MCF 10A (cell line): ENCODE measurements at regions not wholly inside any gene's neighbourhood (a gene's known extent, or its start where the extent isn't known, plus 50 kb on each side); places are given as distances from the start of the nearest gene placed in this dataset.
"Not testable (repeated sequence)": the region's sequence is repeated elsewhere in the genome, so short reads cannot be mapped to it uniquely, and the experiment has no call there.

Experiments used
- BruUV-seq: library from RNA; stranded (reverse); fragments of 400-500 nt; replicated peaks from 2 replicates; lab custom pipeline; 2021; lab: Mats Ljungman, UMichigan
- CTCF ChIA-PET: fragments of 300-600 bp; sonication (Branson Sonifier 250); formaldehyde crosslinking; extraction: SDS; loops from one replicate; lab custom pipeline; 2021; ENCODE audit warnings: antibody characterized with exemption, inconsistent platforms; lab: Yijun Ruan, JAX
- POLR2A ChIA-PET: fragments of 300-600, 350-650 bp; sonication (Branson Sonifier 250); formaldehyde crosslinking; extraction: SDS; loops from one replicate; lab custom pipeline; 2020; ENCODE audit warnings: antibody characterized with exemption, inconsistent platforms; lab: Yijun Ruan, JAX
- DNase-seq: peaks from one replicate; pipeline ENCODE4 v3.0.0-alpha.2; 2018; ENCODE audit not compliant: unreplicated experiment
- H3K27ac Mint-ChIP-seq: one replicate; pipeline ENCODE4 v1.8.0; 2022; ENCODE audit warnings: mild to moderate bottlenecking, low read depth, mixed read lengths; ENCODE audit not compliant: unreplicated experiment
- H3K27me3 Mint-ChIP-seq: one replicate; pipeline ENCODE4 v1.8.0; 2022; ENCODE audit warnings: mixed read lengths; ENCODE audit not compliant: insufficient read depth, unreplicated experiment
- H3K36me3 Mint-ChIP-seq: one replicate; pipeline ENCODE4 v1.8.0; 2022; ENCODE audit warnings: mild to moderate bottlenecking, moderate library complexity, mixed read lengths; ENCODE audit not compliant: insufficient read depth, unreplicated experiment
- H3K4me1 Mint-ChIP-seq: one replicate; pipeline ENCODE4 v1.8.0; 2022; ENCODE audit warnings: mixed read lengths; ENCODE audit not compliant: insufficient read depth, unreplicated experiment
- H3K4me3 Mint-ChIP-seq: one replicate; pipeline ENCODE4 v1.8.0; 2022; ENCODE audit warnings: mild to moderate bottlenecking, moderate library complexity, mixed read lengths; ENCODE audit not compliant: unreplicated experiment
- H3K9me3 Mint-ChIP-seq: one replicate; pipeline ENCODE4 v1.8.0; 2022; ENCODE audit warnings: mixed read lengths; ENCODE audit not compliant: unreplicated experiment
- intact Hi-C: fragments of 100-400 bp; cut with micrococcal nuclease; formaldehyde crosslinking; loops from 2 replicates; pipeline ENCODE4 v1.14.1; 2022
- TF ChIP-seq, protein P1 (sequence below): fragments of 200-600 bp; IDR thresholded peaks from one replicate; pipeline ENCODE4 v1.8.0; 2022; ENCODE audit warnings: antibody characterized with exemption, mild to moderate bottlenecking; ENCODE audit not compliant: unreplicated experiment

DNA sequence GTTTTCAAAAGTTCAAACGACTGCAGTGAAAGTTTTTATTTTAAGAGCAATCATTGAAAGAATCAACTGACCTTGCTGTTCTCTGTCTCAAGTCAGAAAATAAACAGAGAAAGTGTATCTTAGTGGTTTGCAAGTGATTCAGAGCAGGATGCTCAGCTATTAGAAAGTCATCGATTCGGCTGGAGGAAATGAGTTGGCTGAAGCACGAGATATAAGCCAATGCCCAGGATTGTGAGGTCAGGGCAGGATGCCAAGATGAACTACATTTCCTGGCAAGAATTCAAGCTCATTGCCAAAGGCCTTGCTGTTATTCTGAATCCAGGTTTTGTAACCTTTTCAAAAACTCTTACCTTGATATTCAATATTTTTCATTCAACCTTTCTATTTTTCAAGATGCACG, 541.4 kb upstream of the BOD1L1 start:
- Mint-ChIP-seq H3K36me3 (no peaks in the 10 kb centered on the region), H3K27ac (no peak overlapping the region), H3K4me1 (peaks cover 20% of the 10 kb centered on the region), H3K9me3 (no peaks in the 10 kb centered on the region), H3K27me3 (no peaks in the 10 kb centered on the region), H3K4me3 (no peak overlapping the region)
- CTCF ChIA-PET, result interaction anchor here (0.7 to 1.0 kb wide), 4 partner anchors 276 to 557 kb away, joined by 3 read pairs; no protein-coding TSS in a partner anchor
- DNase-seq, result peak; percentile 96
- POLR2A ChIA-PET, result interaction anchor here (0.7 to 2.4 kb wide), 12 partner anchors 8 to 832 kb away, joined by 3 to 13 read pairs (median 3); no protein-coding TSS in a partner anchor
- BruUV-seq, result no TSS peak
- TF ChIP-seq, protein P1, sequence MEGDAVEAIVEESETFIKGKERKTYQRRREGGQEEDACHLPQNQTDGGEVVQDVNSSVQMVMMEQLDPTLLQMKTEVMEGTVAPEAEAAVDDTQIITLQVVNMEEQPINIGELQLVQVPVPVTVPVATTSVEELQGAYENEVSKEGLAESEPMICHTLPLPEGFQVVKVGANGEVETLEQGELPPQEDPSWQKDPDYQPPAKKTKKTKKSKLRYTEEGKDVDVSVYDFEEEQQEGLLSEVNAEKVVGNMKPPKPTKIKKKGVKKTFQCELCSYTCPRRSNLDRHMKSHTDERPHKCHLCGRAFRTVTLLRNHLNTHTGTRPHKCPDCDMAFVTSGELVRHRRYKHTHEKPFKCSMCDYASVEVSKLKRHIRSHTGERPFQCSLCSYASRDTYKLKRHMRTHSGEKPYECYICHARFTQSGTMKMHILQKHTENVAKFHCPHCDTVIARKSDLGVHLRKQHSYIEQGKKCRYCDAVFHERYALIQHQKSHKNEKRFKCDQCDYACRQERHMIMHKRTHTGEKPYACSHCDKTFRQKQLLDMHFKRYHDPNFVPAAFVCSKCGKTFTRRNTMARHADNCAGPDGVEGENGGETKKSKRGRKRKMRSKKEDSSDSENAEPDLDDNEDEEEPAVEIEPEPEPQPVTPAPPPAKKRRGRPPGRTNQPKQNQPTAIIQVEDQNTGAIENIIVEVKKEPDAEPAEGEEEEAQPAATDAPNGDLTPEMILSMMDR, result no peak
- intact Hi-C loops, result loop anchor here (1.0 to 10.0 kb wide), 3 partner anchors 180 to 467 kb away; no protein-coding TSS in a partner anchor

DNA sequence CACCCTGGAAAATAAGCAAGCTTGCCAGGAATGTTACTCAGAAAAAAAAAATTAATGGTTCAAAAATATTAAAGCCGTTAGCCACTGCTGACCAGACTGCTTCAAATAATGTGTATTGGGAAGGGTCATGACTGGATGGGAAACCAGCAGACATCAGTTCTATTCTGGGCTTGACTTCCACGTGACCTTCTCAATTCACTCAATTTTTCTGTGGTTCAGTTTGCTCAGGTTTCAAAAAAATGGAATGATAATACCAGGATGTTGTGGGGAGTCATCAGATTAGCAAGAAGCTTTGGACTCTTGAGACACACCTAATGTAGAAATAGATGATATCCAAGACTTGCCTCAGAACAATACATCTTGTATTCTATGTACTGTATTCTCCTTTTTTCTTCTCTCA, 541.9 kb upstream of the BOD1L1 start:
- Mint-ChIP-seq H3K27ac (no peak overlapping the region), H3K9me3 (no peaks in the 10 kb centered on the region), H3K4me1 (peaks cover 20% of the 10 kb centered on the region), H3K27me3 (no peaks in the 10 kb centered on the region), H3K36me3 (no peaks in the 10 kb centered on the region), H3K4me3 (no peak overlapping the region)
- TF ChIP-seq, protein P1, result no peak
- ChIA-PET CTCF (interaction anchor here (0.8 to 1.0 kb wide), 2 partner anchors 276 to 515 kb away, joined by 3 read pairs; no protein-coding TSS in a partner anchor), POLR2A (interaction anchor here (0.7 to 2.4 kb wide), 9 partner anchors 9 to 832 kb away, joined by 3 to 13 read pairs (median 3); no protein-coding TSS in a partner anchor)
- DNase-seq, result peak; percentile 18
- BruUV-seq, result no TSS peak
- intact Hi-C loops, result loop anchor here (1.0 to 10.0 kb wide), 3 partner anchors 180 to 467 kb away; no protein-coding TSS in a partner anchor

DNA sequence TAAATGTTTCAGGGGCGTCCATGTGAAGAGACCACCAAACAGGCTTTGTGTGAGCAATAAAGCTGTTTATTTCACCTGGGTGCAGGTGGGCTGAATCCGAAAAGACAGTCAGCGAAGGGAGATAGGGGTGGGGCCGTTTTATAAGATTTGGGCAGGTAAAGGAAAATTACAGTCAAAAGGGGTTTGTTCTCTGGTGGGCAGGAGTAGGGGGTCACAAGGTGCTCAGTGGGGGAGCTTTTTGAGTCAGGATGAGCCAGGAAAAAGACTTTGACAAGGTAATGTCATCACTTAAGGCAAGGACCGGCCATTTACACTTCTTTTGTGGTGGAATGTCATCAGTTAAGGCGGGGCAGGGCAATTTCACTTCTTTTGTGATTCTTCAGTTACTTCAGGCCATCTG, 542.4 kb upstream of the BOD1L1 start:
- not testable (repeated sequence) for H3K4me3 Mint-ChIP-seq, H3K9me3 Mint-ChIP-seq, H3K27me3 Mint-ChIP-seq, H3K36me3 Mint-ChIP-seq, DNase-seq, BruUV-seq, H3K27ac Mint-ChIP-seq
- H3K4me1 Mint-ChIP-seq, result peaks cover 20% of the 10 kb centered on the region
- CTCF ChIA-PET, result interaction anchor here (0.6 to 1.0 kb wide), 2 partner anchors 236 to 516 kb away, joined by 3 read pairs; no protein-coding TSS in a partner anchor
- POLR2A ChIA-PET, result interaction anchor here (0.7 to 2.4 kb wide), 2 partner anchors 11 to 102 kb away, joined by 3 to 13 read pairs; no protein-coding TSS in a partner anchor
- intact Hi-C loops, result loop anchor here (1.0 to 10.0 kb wide), 3 partner anchors 181 to 468 kb away; no protein-coding TSS in a partner anchor

DNA sequence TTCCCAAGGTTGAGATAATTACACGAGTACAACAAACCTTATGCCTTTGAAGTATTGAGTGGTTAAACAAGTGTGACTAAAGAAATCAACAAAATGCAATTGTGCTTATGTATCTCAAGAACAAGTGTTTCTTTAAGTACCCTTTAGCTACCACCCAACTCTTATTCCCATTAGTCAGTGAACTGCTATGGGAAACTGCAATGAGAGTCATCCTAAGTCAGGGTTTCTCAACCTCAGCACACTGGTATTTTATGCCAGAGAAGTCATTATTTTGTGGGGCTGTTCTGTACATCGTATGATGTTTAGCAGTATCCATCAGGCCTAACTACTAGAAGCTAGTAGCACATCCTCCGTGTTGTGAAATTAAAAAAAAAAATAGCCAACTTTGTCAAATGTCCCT, 549.1 kb upstream of the BOD1L1 start:
- ChIA-PET CTCF (interaction anchor here (0.6 to 0.7 kb wide), 2 partner anchors 18 to 199 kb away, joined by 3 to 5 read pairs; no protein-coding TSS in a partner anchor), POLR2A (no interaction called here)
- intact Hi-C loops, result no loop called here
- no peaks in the 10 kb centered on the region for H3K36me3 Mint-ChIP-seq
- no peaks in the 10 kb centered on the region for H3K27me3 Mint-ChIP-seq
- TF ChIP-seq, protein P1, result no peak
- H3K9me3 Mint-ChIP-seq, result no peaks in the 10 kb centered on the region
- peaks cover 8% of the 10 kb centered on the region for H3K4me1 Mint-ChIP-seq
- no TSS peak for BruUV-seq
- no peak overlapping the region for H3K27ac Mint-ChIP-seq
- H3K4me3 Mint-ChIP-seq, result no peak overlapping the region
- no peak for DNase-seq
